ENCODE measurements at regions not wholly inside any gene's neighbourhood (a gene's known extent, or its start where the extent isn't known, plus 50 kb on each side); places are given as distances from the start of the nearest gene placed in this dataset.

DNA sequence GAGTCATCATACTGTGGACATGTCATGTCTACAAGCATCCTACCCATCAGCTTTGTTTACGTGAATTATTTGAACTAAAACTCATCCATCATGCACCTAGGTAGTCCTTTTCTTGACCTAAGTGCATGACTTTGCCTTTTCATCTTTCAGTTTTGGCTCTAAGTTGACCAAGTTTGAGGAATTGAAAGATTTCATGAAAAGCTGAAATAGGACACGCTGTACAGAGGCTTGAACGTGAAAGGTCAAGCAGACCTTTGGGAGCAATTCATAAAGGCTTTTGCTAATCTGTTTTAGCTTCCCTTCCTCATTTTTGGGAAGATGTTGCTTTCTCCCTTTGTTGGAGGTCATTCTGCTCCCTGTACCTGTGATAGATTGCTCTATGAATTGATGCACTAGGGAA lies 55.1 kb upstream of the MLIP start:
- TF ChIP-seq, protein P1, sequence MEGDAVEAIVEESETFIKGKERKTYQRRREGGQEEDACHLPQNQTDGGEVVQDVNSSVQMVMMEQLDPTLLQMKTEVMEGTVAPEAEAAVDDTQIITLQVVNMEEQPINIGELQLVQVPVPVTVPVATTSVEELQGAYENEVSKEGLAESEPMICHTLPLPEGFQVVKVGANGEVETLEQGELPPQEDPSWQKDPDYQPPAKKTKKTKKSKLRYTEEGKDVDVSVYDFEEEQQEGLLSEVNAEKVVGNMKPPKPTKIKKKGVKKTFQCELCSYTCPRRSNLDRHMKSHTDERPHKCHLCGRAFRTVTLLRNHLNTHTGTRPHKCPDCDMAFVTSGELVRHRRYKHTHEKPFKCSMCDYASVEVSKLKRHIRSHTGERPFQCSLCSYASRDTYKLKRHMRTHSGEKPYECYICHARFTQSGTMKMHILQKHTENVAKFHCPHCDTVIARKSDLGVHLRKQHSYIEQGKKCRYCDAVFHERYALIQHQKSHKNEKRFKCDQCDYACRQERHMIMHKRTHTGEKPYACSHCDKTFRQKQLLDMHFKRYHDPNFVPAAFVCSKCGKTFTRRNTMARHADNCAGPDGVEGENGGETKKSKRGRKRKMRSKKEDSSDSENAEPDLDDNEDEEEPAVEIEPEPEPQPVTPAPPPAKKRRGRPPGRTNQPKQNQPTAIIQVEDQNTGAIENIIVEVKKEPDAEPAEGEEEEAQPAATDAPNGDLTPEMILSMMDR (IDR thresholded peaks at IDR 0.05; ENCODE audit: insufficient read depth, missing control alignments) = no peak
- no peak for FAIRE-seq
- DNase-seq (ENCODE audit: insufficient read length, low spot score) = no peak

DNA sequence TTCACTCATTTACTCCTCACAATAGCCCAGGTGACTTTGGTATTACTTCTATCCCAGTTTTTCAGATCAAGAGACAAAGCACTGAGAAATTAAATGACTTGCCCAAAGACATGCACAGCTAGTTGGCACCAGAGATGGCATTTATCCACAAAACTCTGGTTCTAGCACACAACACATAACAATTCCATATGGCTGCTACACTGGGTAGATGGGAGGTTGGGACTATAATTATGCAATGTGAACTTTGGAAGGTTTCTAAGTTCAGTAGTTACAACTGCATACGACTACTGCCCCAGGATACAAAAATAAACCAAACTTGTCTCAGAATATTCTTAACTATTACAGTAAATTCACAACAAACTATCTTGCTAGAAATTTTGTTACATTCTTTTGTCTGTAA lies 54.2 kb upstream of the MLIP start:
- no peak for FAIRE-seq

DNA sequence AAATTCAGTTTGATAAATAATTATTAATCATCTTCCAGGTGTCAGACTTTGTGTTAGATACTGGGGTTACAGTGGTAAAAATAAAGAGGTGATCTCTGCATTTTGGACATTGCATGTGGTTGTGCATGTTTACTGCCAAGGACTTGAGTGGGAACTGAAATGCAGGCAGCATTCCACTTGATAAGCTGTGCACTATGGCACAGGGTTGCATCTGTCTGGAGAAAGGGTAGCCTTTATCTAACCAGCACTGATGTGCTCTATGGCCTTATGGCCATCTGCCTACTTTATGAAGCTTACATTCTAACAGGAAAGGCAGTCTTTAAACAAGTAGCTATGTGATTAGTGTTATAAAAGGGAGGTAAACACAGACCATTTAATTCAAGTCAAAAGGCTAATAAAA lies 53.0 kb upstream of the MLIP start:
- DNase-seq (ENCODE audit: insufficient read length, low spot score) (no peak), FAIRE-seq (no peak)
- TF ChIP-seq, protein P1 (IDR thresholded peaks at IDR 0.05; ENCODE audit: insufficient read depth, missing control alignments) = no peak

More for the DNA sequence above, 54.2 kb upstream of the MLIP start:
- TF ChIP-seq, protein P1 (IDR thresholded peaks at IDR 0.05; ENCODE audit: insufficient read depth, missing control alignments) = no peak
- no peak for DNase-seq (ENCODE audit: insufficient read length, low spot score)

DNA sequence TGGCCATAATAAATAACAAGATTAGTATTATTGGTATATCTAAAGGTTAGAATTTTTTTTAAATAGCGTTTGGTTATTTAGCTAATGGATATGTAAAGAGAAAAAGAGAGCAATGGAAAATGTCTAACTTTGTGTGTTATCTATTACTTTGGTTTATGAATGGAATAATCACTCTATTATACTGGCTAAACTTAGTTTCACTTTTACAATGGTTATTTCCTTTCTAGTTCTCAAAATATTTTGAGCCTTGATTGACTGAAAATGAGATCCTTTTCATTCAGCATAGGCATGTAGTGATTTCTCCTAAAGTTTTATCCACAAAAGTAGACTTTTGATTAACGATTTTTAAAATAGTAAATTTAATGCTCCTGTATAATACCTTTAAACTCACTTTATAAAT lies 51.6 kb upstream of the MLIP start:
- FAIRE-seq = peak; percentile 44
- TF ChIP-seq, protein P1 (IDR thresholded peaks at IDR 0.05; ENCODE audit: insufficient read depth, missing control alignments) = no peak

DNA sequence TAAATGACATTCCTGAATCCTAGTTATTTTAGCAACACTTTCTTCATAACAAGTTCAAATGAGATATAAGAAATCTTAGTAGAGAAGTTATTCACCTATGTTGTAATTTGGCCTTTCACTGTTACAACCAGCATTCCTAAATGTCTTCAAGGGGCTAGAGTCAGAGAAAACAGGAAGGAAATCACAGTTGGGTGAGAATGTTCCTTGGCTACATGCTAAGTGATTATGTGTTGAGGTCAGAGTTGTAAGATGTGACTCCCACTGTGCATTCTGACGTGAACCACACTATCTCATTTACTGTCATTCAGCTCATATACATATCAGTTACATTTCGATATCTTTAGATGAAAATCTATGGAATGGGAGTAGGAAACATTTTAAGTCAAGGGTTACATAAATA lies 51.0 kb upstream of the MLIP start:
- FAIRE-seq (no peak), DNase-seq (ENCODE audit: insufficient read length, low spot score) (no peak)
- TF ChIP-seq, protein P1 (IDR thresholded peaks at IDR 0.05; ENCODE audit: insufficient read depth, missing control alignments) = no peak

More for the DNA sequence above, 51.6 kb upstream of the MLIP start:
- DNase-seq (ENCODE audit: insufficient read length, low spot score) = no peak
